Glomerular visceral epithelial cell (primary cell): ENCODE measurements at regions not wholly inside any gene's neighbourhood (a gene's known extent, or its start where the extent isn't known, plus 50 kb on each side); places are given as distances from the start of the nearest gene placed in this dataset.
"Not testable (repeated sequence)": the region's sequence is repeated elsewhere in the genome, so short reads cannot be mapped to it uniquely, and the experiment has no call there.

Experiments used
- DNase-seq: peaks from one replicate; pipeline ENCODE4 v3.0.0-alpha.2; 2016; ENCODE audit errors: extremely low spot score

DNA sequence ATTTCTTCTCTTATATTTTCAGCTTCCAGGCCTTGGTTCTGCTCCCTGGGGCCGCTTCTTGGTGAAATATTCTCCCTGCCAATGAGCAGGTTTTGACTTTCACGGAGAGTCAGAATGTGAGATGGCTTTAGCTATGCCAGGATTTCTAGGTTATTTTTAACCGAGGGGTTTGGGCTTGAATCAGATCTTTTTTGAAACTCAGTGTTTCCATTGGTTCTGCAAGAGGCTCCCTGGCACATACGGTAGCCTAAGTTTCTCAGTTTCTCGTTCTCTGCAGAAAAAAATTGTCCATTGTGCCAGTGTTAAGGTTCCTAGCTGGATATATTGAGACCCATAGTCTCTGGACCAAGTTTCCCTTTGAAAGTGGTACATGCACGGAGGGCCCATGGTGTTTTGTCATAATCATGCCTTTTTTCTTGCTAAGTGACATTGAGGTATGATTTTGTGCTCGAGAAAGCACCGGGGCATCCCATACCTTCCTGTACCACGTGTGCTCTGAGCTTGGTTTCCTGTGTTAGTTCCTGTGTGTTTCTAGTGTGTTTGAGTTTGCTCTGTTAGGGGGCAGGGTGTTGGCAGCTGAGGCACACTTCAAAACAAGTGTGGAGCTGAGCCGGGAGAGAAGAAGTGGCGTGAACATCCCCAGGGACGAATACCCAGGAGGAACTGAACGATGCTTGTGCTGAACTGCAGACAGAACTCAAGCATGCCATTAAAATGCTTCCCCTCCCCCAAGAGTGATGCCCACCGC is 127.2 kb downstream of the HS3ST3B1 start:
- no peak for DNase-seq

DNA sequence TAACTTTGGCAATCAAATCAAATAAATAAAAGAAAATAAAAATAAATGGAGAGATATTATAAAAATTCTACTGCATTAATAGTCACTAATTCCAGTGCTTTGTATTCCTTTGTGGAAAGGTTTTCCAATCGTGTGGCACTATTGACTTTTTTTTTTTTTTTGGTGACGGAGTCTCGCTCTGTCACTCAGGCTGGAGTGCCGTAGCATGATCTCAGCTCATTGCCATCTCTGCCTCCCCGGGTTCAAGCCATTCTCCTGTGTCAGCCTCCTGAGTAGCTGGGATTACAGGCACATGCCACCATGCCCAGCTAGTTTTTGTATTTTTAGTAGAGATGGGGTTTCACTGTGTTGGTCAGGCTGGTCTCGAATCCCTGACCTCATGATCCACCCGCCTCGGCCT is 122.3 kb downstream of the HS3ST3B1 start:
- DNase-seq: not testable (repeated sequence)

DNA sequence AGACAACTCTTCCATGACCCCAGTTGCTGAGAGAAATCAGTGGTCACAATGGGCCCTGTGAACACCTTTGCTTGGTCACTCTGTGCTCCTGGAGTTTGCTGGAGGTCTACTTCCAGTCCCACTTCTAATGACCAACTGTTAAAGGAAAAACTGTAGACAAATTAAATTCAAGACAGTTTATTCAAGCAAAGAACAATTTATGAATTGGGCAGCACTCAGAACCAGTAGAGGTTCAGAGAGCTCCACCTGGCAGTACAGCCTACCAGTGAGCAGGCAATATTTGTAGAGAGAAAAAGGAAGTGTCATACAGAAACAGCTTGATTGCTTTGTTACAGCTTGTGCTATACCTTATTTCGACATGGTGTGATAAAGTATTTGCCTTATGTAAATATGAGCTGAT is 116.5 kb downstream of the HS3ST3B1 start:
- DNase-seq: no peak

DNA sequence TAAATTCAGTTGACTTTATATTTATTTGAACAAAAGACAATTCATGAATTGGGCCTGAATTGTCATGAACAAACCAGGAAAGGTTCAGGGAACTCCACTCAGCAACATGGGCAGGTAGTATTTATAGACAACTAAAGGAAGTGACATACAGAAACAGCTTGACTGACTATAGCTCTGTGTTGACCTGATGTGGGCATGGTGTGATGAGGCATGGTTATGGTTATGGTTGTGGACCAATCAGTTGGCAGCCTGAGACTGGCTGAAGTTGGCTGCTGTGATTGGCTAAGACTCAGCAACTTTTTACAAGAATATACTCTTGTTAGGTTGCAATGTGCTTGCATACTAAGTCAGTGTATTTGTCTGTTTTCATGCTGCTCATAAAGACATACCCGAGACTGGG is 108.4 kb downstream of the HS3ST3B1 start:
- DNase-seq: no peak

DNA sequence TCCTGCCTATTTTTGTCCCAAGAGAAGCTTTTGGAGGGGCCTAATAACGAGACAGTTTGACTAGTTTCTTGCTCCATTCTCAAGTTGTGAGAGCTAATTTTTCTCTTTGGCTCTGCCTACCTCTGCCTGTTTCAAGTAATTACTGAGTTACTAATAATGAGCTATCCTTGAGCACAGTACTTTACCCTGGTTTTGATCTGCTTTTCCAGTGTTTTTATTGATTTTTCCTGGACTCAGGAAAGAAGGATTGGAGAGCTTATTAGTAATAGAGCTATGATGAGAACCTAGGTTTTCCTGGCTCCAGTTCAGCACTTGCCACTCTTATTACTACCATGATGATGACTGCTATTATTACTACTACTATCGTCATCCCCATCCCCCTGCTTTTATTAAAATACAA is 106.7 kb downstream of the HS3ST3B1 start:
- DNase-seq: no peak

DNA sequence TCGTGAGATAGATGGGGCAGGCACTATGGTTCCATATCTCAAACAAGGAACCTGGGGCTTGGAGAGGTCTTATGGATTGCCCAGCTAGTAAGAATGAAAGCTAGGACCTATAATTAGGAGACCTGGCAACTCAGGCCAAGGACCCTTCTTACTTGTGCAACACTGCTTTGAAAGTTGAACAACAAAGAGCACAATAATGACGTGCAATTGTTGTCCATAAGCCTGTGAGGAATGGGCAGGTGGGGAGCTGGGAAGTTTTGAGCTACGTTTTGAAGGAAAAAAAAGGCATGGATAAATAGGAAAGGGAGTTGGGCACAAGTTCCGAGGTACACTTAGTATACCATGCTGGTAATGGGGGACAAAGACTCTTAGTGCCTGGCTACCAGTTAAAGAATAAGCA is 104.3 kb downstream of the HS3ST3B1 start:
- DNase-seq: no peak
